GM19455 (cell line): ENCODE measurements at regions not wholly inside any gene's neighbourhood (a gene's known extent, or its start where the extent isn't known, plus 50 kb on each side); places are given as distances from the start of the nearest gene placed in this dataset.

Experiments
- ATAC-seq: cut with Tn5 transposase; IDR thresholded peaks from one replicate; pipeline ENCODE4 v1.9.1; 2021; ENCODE audit not compliant: unreplicated experiment

- ATAC-seq, result no peak
These were observed 590.4 kb downstream of the BRD1 start for GRCh38 chr22:49237279-49237678.

DNA sequence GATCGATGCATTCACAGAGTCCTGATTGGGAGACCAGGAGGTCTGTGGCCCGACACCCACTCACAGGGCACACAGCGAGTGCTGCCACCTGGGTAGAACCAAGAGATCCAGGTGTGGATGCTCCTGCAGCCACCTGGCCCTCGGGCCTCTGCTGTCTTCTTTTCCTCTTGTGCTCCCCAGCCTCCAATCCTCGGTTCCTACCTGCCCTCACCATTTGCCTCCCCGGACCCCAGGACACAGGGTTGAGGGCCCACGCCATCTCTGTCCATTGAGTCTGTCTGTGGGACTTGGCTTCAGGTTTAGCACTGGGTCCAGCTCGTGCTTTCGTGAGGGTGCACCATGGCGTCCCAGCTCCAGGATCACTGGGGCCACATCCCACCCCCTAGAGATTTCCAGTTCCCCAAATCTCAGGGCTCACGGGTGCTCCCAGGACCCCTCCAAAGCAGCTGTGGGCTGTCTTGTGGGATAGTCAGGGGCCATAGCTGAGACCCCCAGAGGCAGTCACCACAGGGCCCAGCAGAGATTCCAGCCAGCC is 591.1 kb downstream of the BRD1 start:
- no peak for ATAC-seq

- no peak for ATAC-seq
These were observed 592.0 kb downstream of the BRD1 start for GRCh38 chr22:49235463-49236300.

DNA sequence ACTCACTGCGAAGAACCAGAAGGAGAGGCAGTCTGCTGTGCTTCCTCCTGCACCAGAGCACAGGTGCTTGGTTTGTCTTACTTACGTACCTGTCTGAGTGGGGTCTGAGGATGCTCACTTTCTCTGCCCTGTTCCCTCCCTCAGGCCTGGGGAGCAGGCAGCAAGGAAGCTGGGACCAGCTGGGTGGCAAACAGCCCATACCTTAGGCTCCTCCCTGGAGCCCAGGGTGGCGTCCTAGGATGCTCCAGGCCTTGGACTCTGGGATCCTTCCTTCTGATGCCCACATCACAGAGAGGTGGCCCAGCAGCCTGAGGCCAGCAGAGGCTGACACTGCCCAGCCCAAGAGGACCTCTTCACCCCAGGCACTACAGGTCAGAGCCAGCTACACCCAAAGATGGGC is 593.2 kb downstream of the BRD1 start:
- ATAC-seq, result no peak

DNA sequence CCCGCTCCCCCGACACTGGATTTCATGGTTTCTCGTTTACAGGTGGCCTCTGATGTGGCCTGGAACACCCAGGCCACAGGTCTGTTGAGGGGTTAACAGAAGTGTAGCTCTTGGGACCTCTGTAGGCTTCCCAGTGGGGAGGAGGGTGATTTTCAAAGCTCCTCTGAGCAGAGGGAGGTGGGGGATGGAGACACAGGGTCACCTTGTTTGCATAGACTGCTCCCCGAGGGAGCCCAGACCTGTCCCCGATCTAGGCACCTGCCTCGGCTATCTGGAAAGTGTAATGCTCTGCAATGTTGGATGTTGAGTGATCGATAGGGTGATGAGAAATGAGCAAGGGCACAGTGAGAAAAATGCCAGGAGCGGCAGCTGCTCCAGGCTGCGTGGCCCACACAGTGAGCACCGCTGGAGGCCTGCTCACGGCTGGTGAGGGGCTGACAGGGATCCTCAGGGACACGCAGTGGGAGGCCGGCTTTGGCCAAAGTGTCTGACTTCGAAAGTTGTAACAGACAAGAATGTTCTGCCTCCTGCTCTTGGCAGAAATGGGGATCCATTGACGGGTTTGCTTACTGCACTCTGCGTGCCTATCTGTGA is 594.1 kb downstream of the BRD1 start:
- no peak for ATAC-seq

GRCh38 chr22:49232319-49233067 is 595.2 kb downstream of the BRD1 start:
- ATAC-seq, result no peak

GRCh38 chr22:49230194-49230577 is 597.5 kb downstream of the BRD1 start:
- no peak for ATAC-seq

- ATAC-seq, result no peak
These were observed 598.0 kb downstream of the BRD1 start for GRCh38 chr22:49229483-49230193.

DNA sequence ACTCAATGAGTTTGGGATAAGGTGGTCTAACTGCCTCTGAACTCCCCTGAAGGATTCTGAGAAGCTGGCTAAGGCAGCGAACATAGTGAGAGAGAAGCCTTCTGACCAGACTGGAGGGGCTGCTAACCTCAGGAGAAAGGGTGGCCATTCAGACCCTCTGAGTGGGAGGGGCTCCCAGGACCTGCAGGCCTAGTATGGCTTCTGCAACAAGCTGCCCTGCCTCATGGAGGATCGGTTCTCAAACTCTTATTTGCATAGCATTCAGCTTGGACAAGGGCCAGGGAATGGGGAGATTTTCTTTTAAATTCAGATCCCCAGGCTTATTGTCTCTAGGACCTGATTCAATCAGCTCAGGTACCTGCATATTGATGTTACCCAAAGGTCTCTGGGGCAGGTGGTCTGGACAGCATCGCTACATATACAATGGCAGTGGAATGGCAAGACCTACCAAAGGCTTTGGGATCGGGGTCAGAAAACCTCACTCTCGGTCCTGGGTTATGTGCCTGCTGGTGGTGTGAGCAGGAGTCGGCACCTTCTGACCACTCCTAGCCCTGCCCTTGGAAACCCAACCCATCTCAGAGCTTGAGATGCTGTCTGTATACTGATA is 599.1 kb downstream of the BRD1 start:
- ATAC-seq, result no peak

DNA sequence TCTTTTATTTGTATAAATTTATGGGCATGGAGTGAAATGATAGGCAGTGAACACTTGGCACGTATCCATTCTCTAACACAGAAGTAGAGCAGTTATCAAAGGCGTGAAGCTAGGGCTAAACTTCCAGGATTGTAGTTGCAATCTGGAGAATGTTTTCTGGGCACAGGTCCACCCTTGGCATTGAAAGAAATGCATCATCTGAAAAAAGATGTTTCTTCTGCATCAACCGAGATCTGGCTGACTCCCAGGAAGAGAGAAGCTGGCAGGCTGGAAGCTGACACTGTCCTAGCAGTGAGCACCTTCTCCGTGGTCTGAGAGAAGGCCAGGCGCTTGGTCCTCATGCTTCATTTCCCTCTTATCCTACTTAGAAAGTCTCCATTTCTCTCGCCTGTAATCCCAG is 600.0 kb downstream of the BRD1 start:
- no peak for ATAC-seq

DNA sequence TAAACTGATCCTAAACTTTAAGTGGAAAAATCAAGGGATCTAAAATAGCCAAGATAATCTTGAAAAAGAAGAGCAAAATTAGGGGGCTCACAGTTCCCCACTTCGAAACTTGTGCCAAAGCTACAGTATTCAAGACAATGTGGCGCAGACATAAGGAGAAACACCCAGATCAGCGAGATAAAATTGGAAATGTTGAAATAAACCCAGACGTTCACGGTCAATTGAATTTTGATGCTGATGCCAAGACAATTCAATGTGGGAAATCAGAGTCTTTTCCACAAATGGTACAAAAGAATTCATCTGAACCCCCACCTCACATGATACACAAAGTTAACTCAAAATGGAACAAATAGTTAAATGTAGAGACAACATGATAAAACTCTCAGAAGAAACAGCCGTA is 601.6 kb downstream of the BRD1 start:
- no peak for ATAC-seq

GRCh38 chr22:49224243-49224642 is 603.4 kb downstream of the BRD1 start:
- ATAC-seq, result no peak

GRCh38 chr22:49218142-49218541 is 609.5 kb downstream of the BRD1 start:
- ATAC-seq, result no peak

GRCh38 chr22:49216579-49216978 is 611.1 kb downstream of the BRD1 start:
- no peak for ATAC-seq

DNA sequence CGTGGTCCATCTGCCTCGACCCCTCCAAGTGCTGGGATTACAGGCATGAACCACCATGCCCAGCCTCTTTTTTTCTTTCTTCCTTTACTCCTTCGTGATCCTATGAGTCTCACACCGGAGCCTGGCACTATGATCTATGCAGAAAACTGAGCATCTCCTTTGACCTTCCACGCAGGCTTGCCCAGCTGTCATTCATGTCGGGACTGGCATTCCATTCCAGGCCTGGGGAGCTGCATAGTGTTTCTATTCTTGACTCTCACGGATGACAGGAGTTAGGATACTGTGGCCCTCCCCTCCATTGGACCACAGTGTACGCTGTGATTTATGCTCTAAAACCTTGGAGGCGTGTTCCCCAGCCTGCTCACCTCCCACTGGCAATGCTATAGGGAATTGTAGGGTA is 611.8 kb downstream of the BRD1 start:
- ATAC-seq, result no peak

DNA sequence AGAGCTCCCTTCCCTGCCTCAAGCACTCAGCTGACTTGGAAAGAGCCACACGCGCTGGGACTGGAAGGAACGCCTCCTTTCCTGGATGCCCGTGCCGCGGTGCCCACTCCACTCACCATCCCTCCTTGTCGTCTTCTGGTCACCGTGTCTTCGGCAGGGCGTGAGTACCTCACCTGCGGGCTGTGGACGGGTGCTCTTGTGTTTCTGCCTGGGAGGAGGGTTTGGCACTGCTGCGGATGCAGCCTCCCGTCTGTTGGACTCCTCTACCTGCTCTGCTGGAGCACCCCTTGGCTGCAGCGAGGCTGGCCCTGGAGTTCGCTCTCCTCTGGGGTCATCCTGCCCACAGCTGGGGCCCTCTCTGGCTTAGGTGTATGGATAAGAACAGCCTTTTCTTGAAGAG is 612.7 kb downstream of the BRD1 start:
- ATAC-seq, result no peak

DNA sequence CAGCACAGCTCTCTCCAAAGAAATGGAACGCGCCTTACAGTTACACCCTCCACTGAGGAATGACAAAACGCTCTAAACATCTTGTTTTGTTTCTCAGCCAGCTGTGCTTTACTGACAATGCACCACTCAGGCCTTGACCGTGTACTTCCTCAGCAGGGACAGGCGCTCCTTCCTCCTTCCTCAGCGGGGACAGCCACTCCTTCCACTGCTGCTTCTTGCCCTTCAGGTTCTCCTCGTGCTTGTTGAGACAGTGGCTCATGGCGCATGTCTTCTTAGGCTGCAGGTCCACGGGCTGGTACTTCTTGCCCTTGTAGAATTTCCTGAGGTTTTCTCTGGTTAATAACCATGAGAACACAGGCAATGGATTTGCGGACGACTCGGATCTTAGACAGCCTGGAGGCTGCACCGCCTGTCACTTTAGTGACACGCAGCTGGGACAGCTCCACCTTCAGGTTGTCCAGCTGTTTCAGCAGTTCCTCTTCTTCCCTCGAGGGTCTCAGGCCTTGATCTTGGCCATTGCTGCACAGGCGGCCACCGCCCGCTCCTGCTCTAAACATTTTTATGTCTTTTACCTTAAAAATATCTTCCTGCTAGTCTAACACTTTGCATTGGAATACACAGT is 613.8 kb downstream of the BRD1 start:
- no peak for ATAC-seq

GRCh38 chr22:49212466-49212865 is 615.2 kb downstream of the BRD1 start:
- no peak for ATAC-seq

GRCh38 chr22:49212002-49212401 is 615.7 kb downstream of the BRD1 start:
- ATAC-seq, result no peak

DNA sequence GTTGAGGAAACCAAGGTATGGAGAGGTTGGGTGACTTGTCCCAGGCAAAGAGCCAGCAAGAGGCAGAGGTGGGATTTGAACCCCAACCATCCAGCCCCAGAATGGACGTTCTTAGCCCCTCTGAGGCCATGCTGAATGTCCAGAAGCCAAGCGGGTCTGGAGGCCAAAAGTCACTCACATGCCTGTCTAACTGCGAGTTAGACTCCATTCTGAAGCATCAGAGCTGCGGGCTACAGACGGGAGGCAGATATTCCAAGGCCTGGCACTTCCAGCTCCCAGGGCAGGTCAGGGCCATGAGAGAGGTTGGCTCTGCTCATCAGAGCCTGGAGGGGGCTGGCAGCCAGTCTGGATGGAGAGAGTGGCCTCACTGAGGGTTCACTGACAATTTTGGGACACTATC is 616.5 kb downstream of the BRD1 start:
- no peak for ATAC-seq
